ENCODE measurements at regions not wholly inside any gene's neighbourhood (a gene's known extent, or its start where the extent isn't known, plus 50 kb on each side); places are given as distances from the start of the nearest gene placed in this dataset.

DNA sequence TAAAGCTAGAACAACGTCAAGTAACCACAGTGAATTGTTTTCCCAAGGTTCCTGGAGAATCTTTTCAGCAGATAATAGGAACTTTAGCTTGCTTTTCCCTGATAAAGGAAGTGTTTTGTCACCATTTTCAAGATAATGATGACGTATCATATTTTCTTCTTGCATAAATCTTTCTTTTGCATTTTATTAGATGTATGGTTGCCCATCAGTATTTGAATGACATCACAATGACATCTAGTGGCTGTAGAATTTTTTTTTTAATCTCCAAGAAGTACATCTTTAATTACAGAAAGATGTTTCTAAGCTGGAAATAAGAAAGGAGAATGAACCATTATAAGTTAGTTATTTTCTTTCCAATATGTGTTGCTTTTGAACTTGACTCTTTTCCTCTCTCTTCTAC is 83.0 kb downstream of the CENPW start:
- TF ChIP-seq, protein P1, sequence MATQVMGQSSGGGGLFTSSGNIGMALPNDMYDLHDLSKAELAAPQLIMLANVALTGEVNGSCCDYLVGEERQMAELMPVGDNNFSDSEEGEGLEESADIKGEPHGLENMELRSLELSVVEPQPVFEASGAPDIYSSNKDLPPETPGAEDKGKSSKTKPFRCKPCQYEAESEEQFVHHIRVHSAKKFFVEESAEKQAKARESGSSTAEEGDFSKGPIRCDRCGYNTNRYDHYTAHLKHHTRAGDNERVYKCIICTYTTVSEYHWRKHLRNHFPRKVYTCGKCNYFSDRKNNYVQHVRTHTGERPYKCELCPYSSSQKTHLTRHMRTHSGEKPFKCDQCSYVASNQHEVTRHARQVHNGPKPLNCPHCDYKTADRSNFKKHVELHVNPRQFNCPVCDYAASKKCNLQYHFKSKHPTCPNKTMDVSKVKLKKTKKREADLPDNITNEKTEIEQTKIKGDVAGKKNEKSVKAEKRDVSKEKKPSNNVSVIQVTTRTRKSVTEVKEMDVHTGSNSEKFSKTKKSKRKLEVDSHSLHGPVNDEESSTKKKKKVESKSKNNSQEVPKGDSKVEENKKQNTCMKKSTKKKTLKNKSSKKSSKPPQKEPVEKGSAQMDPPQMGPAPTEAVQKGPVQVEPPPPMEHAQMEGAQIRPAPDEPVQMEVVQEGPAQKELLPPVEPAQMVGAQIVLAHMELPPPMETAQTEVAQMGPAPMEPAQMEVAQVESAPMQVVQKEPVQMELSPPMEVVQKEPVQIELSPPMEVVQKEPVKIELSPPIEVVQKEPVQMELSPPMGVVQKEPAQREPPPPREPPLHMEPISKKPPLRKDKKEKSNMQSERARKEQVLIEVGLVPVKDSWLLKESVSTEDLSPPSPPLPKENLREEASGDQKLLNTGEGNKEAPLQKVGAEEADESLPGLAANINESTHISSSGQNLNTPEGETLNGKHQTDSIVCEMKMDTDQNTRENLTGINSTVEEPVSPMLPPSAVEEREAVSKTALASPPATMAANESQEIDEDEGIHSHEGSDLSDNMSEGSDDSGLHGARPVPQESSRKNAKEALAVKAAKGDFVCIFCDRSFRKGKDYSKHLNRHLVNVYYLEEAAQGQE (IDR thresholded peaks at IDR 0.05; ENCODE audit: unreplicated experiment) = no peak
- TF ChIP-seq POLR2AphosphoS5 (IDR thresholded peaks at IDR 0.05; ENCODE audit: low read depth) (no peak), ZNF331 (CRISPR knock-in tag; IDR thresholded peaks at IDR 0.05; ENCODE audit: low read depth) (no peak)
- no peak overlapping the region for H3K27ac ChIP-seq (ENCODE audit: low read depth)
- H3K9me2 ChIP-seq (ENCODE audit: insufficient read depth) = no peaks in the 10 kb centered on the region

GRCh38 chr6:126427713-126428112 is 87.8 kb downstream of the CENPW start:
- H3K9me3 Mint-ChIP-seq = no peaks in the 10 kb centered on the region
- ATAC-seq = no peak
- no peaks in the 10 kb centered on the region for H3K36me3 Mint-ChIP-seq (ENCODE audit: low read depth)
- TF ChIP-seq POLR2AphosphoS5 (IDR thresholded peaks at IDR 0.05; ENCODE audit: low read depth) (no peak), ETS1 (IDR thresholded peaks at IDR 0.05) (no peak), NANOG (IDR thresholded peaks at IDR 0.05; ENCODE audit: borderline replicate concordance) (no peak), CREB1 (CRISPR knock-in tag; IDR thresholded peaks at IDR 0.05; ENCODE audit: low read depth) (no peak), CTCF (conservative IDR thresholded peaks at IDR 0.05; ENCODE audit: low read depth in 2 of 2) (no peak), ZNF331 (CRISPR knock-in tag; IDR thresholded peaks at IDR 0.05; ENCODE audit: low read depth) (no peak), EZH2 (IDR thresholded peaks at IDR 0.05; ENCODE audit: low read depth, unreplicated experiment) (no peak)
- TF ChIP-seq, protein P2, sequence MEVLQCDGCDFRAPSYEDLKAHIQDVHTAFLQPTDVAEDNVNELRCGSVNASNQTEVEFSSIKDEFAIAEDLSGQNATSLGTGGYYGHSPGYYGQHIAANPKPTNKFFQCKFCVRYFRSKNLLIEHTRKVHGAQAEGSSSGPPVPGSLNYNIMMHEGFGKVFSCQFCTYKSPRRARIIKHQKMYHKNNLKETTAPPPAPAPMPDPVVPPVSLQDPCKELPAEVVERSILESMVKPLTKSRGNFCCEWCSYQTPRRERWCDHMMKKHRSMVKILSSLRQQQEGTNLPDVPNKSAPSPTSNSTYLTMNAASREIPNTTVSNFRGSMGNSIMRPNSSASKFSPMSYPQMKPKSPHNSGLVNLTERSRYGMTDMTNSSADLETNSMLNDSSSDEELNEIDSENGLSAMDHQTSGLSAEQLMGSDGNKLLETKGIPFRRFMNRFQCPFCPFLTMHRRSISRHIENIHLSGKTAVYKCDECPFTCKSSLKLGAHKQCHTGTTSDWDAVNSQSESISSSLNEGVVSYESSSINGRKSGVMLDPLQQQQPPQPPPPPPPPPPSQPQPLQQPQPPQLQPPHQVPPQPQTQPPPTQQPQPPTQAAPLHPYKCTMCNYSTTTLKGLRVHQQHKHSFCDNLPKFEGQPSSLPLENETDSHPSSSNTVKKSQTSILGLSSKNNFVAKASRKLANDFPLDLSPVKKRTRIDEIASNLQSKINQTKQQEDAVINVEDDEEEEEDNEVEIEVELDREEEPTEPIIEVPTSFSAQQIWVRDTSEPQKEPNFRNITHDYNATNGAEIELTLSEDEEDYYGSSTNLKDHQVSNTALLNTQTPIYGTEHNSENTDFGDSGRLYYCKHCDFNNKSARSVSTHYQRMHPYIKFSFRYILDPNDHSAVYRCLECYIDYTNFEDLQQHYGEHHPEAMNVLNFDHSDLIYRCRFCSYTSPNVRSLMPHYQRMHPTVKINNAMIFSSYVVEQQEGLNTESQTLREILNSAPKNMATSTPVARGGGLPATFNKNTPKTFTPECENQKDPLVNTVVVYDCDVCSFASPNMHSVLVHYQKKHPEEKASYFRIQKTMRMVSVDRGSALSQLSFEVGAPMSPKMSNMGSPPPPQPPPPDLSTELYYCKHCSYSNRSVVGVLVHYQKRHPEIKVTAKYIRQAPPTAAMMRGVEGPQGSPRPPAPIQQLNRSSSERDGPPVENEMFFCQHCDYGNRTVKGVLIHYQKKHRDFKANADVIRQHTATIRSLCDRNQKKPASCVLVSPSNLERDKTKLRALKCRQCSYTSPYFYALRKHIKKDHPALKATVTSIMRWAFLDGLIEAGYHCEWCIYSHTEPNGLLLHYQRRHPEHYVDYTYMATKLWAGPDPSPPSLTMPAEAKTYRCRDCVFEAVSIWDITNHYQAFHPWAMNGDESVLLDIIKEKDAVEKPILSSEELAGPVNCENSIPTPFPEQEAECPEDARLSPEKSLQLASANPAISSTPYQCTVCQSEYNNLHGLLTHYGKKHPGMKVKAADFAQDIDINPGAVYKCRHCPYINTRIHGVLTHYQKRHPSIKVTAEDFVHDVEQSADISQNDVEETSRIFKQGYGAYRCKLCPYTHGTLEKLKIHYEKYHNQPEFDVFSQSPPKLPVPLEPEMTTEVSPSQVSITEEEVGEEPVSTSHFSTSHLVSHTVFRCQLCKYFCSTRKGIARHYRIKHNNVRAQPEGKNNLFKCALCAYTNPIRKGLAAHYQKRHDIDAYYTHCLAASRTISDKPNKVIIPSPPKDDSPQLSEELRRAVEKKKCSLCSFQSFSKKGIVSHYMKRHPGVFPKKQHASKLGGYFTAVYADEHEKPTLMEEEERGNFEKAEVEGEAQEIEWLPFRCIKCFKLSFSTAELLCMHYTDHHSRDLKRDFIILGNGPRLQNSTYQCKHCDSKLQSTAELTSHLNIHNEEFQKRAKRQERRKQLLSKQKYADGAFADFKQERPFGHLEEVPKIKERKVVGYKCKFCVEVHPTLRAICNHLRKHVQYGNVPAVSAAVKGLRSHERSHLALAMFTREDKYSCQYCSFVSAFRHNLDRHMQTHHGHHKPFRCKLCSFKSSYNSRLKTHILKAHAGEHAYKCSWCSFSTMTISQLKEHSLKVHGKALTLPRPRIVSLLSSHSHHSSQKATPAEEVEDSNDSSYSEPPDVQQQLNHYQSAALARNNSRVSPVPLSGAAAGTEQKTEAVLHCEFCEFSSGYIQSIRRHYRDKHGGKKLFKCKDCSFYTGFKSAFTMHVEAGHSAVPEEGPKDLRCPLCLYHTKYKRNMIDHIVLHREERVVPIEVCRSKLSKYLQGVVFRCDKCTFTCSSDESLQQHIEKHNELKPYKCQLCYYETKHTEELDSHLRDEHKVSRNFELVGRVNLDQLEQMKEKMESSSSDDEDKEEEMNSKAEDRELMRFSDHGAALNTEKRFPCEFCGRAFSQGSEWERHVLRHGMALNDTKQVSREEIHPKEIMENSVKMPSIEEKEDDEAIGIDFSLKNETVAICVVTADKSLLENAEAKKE (CRISPR knock-in tag; IDR thresholded peaks at IDR 0.05) = no peak

More for the DNA sequence above, 83.0 kb downstream of the CENPW start:
- no peak overlapping the region for H3K4me3 ChIP-seq
- H3K4me2 ChIP-seq = no peak overlapping the region
- H3K79me2 ChIP-seq (replicated peaks; ENCODE audit: insufficient read depth) = no peaks in the 10 kb centered on the region
- no peak overlapping the region for H2AFZ ChIP-seq
- Mint-ChIP-seq H3K36me3 (ENCODE audit: low read depth) (no peaks in the 10 kb centered on the region), H3K9me3 (no peaks in the 10 kb centered on the region), H3K4me1 (peaks cover 4% of the 10 kb centered on the region; the same call in 2 of the 3 replicates), H3K4me3 (no peak overlapping the region), H3K27ac (no peak overlapping the region), H3K27me3 (ENCODE audit: insufficient read depth, low read depth, poor library complexity) (no peaks in the 10 kb centered on the region)
- no peak for ATAC-seq
- no peaks in the 10 kb centered on the region for H3K36me3 ChIP-seq (ENCODE audit: insufficient read depth)
- 0 out of 2 replicates have a peak, but pooled peaks cover 5% of the 10 kb centered on the region for H3K4me1 ChIP-seq (ENCODE audit: insufficient read depth)
- no peaks in the 10 kb centered on the region for H3F3A ChIP-seq (replicated peaks; ENCODE audit: low read depth)
- no peaks in the 10 kb centered on the region for H3K27me3 ChIP-seq (ENCODE audit: insufficient read depth)
- H4K20me1 ChIP-seq (replicated peaks; ENCODE audit: insufficient read depth) = no peaks in the 10 kb centered on the region
- DNase-seq (ENCODE audit: low spot score) = no peak

More at GRCh38 chr6:126427713-126428112, 87.8 kb downstream of the CENPW start:
- Mint-ChIP-seq H3K27ac (no peak overlapping the region), H3K27me3 (ENCODE audit: insufficient read depth, low read depth, poor library complexity) (peaks cover 4% of the 10 kb centered on the region), H3K4me1 (peaks cover 13% of the 10 kb centered on the region), H3K4me3 (no peak overlapping the region)
- Histone ChIP-seq H2AFZ (no peak overlapping the region), H3K79me2 (replicated peaks; ENCODE audit: insufficient read depth) (no peaks in the 10 kb centered on the region), H4K20me1 (replicated peaks; ENCODE audit: insufficient read depth) (no peaks in the 10 kb centered on the region), H3K27me3 (ENCODE audit: insufficient read depth) (no peaks in the 10 kb centered on the region), H3K9me2 (ENCODE audit: insufficient read depth) (no peaks in the 10 kb centered on the region), H3K36me3 (ENCODE audit: insufficient read depth) (no peaks in the 10 kb centered on the region), H3F3A (replicated peaks; ENCODE audit: low read depth) (no peaks in the 10 kb centered on the region), H3K4me1 (ENCODE audit: insufficient read depth) (0 out of 2 replicates have a peak, but pooled peaks cover 5% of the 10 kb centered on the region), H3K4me2 (no peak overlapping the region), H3K4me3 (no peak overlapping the region), H3K27ac (ENCODE audit: low read depth) (no peak overlapping the region)
- DNase-seq (ENCODE audit: low spot score) = no peak
